HCT116 (cell line): ENCODE measurements at regions not wholly inside any gene's neighbourhood (a gene's known extent, or its start where the extent isn't known, plus 50 kb on each side); places are given as distances from the start of the nearest gene placed in this dataset.

ENCODE experiments used
- ATAC-seq: fragments of 200-7000 bp; cut with Tn5 transposase; 2 replicates; pipeline ENCODE4 v1.9.1; 2020; ENCODE audit warnings: mild to moderate bottlenecking, moderate library complexity
- BruUV-seq: library from RNA; stranded (reverse); fragments of 400-500 nt; replicated peaks from 2 replicates; lab custom pipeline; 2021; lab: Mats Ljungman, UMichigan
- CTCF ChIA-PET: fragments of 300-600 bp; sonication (Branson Sonifier 250); formaldehyde crosslinking; loops from one replicate; lab custom pipeline; 2021; ENCODE audit warnings: antibody characterized with exemption; lab: Charles Lee
- POLR2A ChIA-PET: fragments of 300-600, 350-600 bp; sonication (Branson Sonifier 250); formaldehyde crosslinking; loops from one replicate; lab custom pipeline; 2021; ENCODE audit warnings: antibody characterized with exemption; lab: Charles Lee
- RAD21 ChIA-PET, 2 experiments: fragments of 300-600 bp; sonication (Branson Sonifier 250); formaldehyde crosslinking; loops; one replicate each; lab custom pipeline; 2023; ENCODE audit warnings: low total read pairs in 2 of 2; ENCODE audit not compliant: uncharacterized antibody in 2 of 2, unreplicated experiment in 2 of 2, low non-redundant PET in 1 of 2; lab: Charles Lee
- DNase-seq: peaks from one replicate; pipeline ENCODE4 v3.0.0-alpha.2; 2010; ENCODE audit warnings: low read depth, low spot score
- H2AFZ ChIP-seq: fragments of 200-600 bp; shearing (Covaris generic), sonication (generic); 2 replicates; pipeline ENCODE4 v1.6.1; 2017; ENCODE audit warnings: low read depth, mixed run types, mixed read lengths, antibody characterized with exemption, low read length; ENCODE audit not compliant: poor library complexity, severe bottlenecking
- H3K27ac ChIP-seq: 2 replicates; pipeline ENCODE4 v1.5.1; 2012; ENCODE audit warnings: low read depth, low read length
- H3K27me3 ChIP-seq: fragments of 200-600 bp; sonication (generic); 2 replicates; pipeline ENCODE4 v1.6.1; 2016; ENCODE audit warnings: mixed run types, low read length, mixed read lengths; ENCODE audit not compliant: insufficient read depth
- H3K36me3 ChIP-seq, 2 experiments: fragments of 200-500 bp in 1 of 2; fragments of 200-600 bp in 1 of 2; sonication (Bioruptor generic) in 1 of 2; sonication (generic) in 1 of 2; 2 replicates each; pipeline versions ENCODE4 v1.5.1 to v1.6.1; 2014 to 2016; ENCODE audit warnings: low read length in 2 of 2, inconsistent platforms in 1 of 2, mixed read lengths in 1 of 2, mixed run types in 1 of 2; ENCODE audit not compliant: insufficient read depth in 2 of 2, control insufficient read depth in 1 of 2
- H3K4me1 ChIP-seq, 2 experiments: fragments of 200-600 bp in 1 of 2; sonication (generic) in 1 of 2; 2 replicates each; pipeline versions ENCODE4 v1.5.1 to v1.6.1; 2012 to 2017; ENCODE audit warnings: low read length in 2 of 2, inconsistent platforms in 1 of 2, mild to moderate bottlenecking in 1 of 2, mixed read lengths in 1 of 2, mixed run types in 1 of 2, moderate library complexity in 1 of 2; ENCODE audit not compliant: insufficient read depth in 2 of 2, control insufficient read depth in 1 of 2
- H3K4me2 ChIP-seq: fragments of 200-600 bp; sonication (generic); 2 replicates; pipeline ENCODE4 v1.6.1; 2017; ENCODE audit warnings: mixed run types, low read length, mixed read lengths
- H3K4me3 ChIP-seq, 2 experiments: fragments of 200-600 bp in 1 of 2; sonication (generic) in 1 of 2; replicated peaks in 1 of 2; 2 replicates each; pipeline ENCODE4 v1.5.1; 2011 to 2016; ENCODE audit warnings: low read length in 2 of 2, control low read depth in 1 of 2, low read depth in 1 of 2, mild to moderate bottlenecking in 1 of 2, mixed read lengths in 1 of 2, mixed run types in 1 of 2
- H3K79me2 ChIP-seq: fragments of 200-600 bp; sonication (generic); 2 replicates; pipeline ENCODE4 v1.6.1; 2017; ENCODE audit warnings: mild to moderate bottlenecking, mixed run types, low read length, moderate library complexity, mixed read lengths; ENCODE audit not compliant: insufficient read depth
- H3K9ac ChIP-seq: fragments of 200-600 bp; sonication (generic); 2 replicates; pipeline ENCODE4 v1.6.1; 2016; ENCODE audit warnings: low read length, mixed read lengths
- H3K9me2 ChIP-seq: fragments of 200-600 bp; sonication (generic), shearing (Covaris generic); 2 replicates; pipeline ENCODE4 v1.6.1; 2017; ENCODE audit warnings: mixed run types, mild to moderate bottlenecking, moderate library complexity; ENCODE audit not compliant: insufficient read depth
- H3K9me3 ChIP-seq, 2 experiments: fragments of 200-500 bp in 1 of 2; fragments of 200-600 bp in 1 of 2; sonication (Bioruptor generic) in 1 of 2; sonication (generic) in 1 of 2; 2 replicates each; pipeline ENCODE4 v1.6.1; 2014 to 2017; ENCODE audit warnings: low read length in 2 of 2, mixed read lengths in 2 of 2, inconsistent platforms in 1 of 2, low read depth in 1 of 2, mild to moderate bottlenecking in 1 of 2, mixed run types in 1 of 2, moderate library complexity in 1 of 2; ENCODE audit not compliant: control insufficient read depth in 1 of 2, insufficient read depth in 1 of 2
- H4K20me1 ChIP-seq: fragments of 200-600 bp; sonication (generic), shearing (Covaris generic); 2 replicates; pipeline ENCODE4 v1.6.1; 2017; ENCODE audit warnings: mixed run types, mild to moderate bottlenecking, moderate library complexity; ENCODE audit not compliant: insufficient read depth
- ATF3 ChIP-seq: IDR thresholded peaks from 2 replicates; pipeline ENCODE4 v1.6.1; 2012
- CEBPB ChIP-seq: IDR thresholded peaks from 2 replicates; pipeline ENCODE4 v1.6.1; 2012; ENCODE audit warnings: low read depth
- EGR1 ChIP-seq: IDR thresholded peaks from 2 replicates; pipeline ENCODE4 v1.6.1; 2012; ENCODE audit warnings: low read depth
- EZH2 ChIP-seq: fragments of 200-600 bp; sonication (generic); IDR thresholded peaks from 2 replicates; pipeline ENCODE4 v1.6.1; 2017; ENCODE audit warnings: antibody characterized with exemption, mixed run types
- EZH2phosphoT487 ChIP-seq: fragments of 200-600 bp; IDR thresholded peaks from 2 replicates; pipeline ENCODE4 v1.6.1; 2018; ENCODE audit warnings: antibody characterized with exemption, borderline replicate concordance
- MAX ChIP-seq: IDR thresholded peaks from 2 replicates; pipeline ENCODE4 v1.6.1; 2012
- POLR2A ChIP-seq: IDR thresholded peaks from 2 replicates; pipeline ENCODE4 v1.7.0; 2011; ENCODE audit warnings: borderline replicate concordance; ENCODE audit not compliant: insufficient read depth, insufficient read length; ENCODE audit errors: extremely low read depth
- POLR2AphosphoS5 ChIP-seq: IDR thresholded peaks from 2 replicates; pipeline ENCODE4 v1.6.1; 2011; ENCODE audit warnings: mild to moderate bottlenecking, low read depth, low read length, moderate library complexity
- RAD21 ChIP-seq: IDR thresholded peaks from 2 replicates; pipeline ENCODE4 v1.6.1; 2012; ENCODE audit warnings: low read depth, mild to moderate bottlenecking
- REST ChIP-seq: IDR thresholded peaks from 2 replicates; pipeline ENCODE4 v1.6.1; 2012; ENCODE audit warnings: low read depth
- SIN3A ChIP-seq: IDR thresholded peaks from 2 replicates; pipeline ENCODE4 v1.6.1; 2012; ENCODE audit warnings: low read depth
- SP1 ChIP-seq: IDR thresholded peaks from 2 replicates; pipeline ENCODE4 v1.6.1; 2012; ENCODE audit warnings: low read depth
- TCF7L2 ChIP-seq: IDR thresholded peaks from 2 replicates; pipeline ENCODE4 v1.7.0; 2011; ENCODE audit warnings: borderline replicate concordance, inconsistent platforms; ENCODE audit not compliant: insufficient read depth, insufficient read length; ENCODE audit errors: extremely low read depth
- ZFX ChIP-seq: fragments of 450-650 bp; IDR thresholded peaks from 2 replicates; pipeline ENCODE4 v1.6.1; 2017
- ZNF274 ChIP-seq: fragments of 200-500 bp; sonication (Bioruptor generic); IDR thresholded peaks from 2 replicates; pipeline ENCODE4 v1.6.1; 2014; ENCODE audit warnings: mild to moderate bottlenecking, low read depth, low read length, inconsistent platforms
- intact Hi-C: fragments of 100-400 bp; cut with micrococcal nuclease; formaldehyde crosslinking; loops from 2 replicates; pipeline ENCODE4 v1.10.0; 2022

- CTCF ChIA-PET = no interaction called here
Measured at GRCh38 chr1:96183485-96183884, 538.1 kb upstream of the PTBP2 start.

More at GRCh38 chr1:96183485-96183884, 538.1 kb upstream of the PTBP2 start:
- Histone ChIP-seq H3K9me2 (no peaks in the 10 kb centered on the region), H3K4me1 (no peaks in the 10 kb centered on the region), H3K27ac (no peak overlapping the region), H3K4me3 (no peak overlapping the region), H3K36me3 (no peaks in the 10 kb centered on the region), H3K9ac (no peak overlapping the region), H3K9me3 (no peaks in the 10 kb centered on the region), H4K20me1 (no peaks in the 10 kb centered on the region), H3K79me2 (no peaks in the 10 kb centered on the region), H3K27me3 (no peaks in the 10 kb centered on the region), H3K4me2 (no peak overlapping the region), H2AFZ (no peak overlapping the region)
- no peak for TF ChIP-seq RAD21
- TF ChIP-seq SP1 = no peak
- no peak for TF ChIP-seq SIN3A
- no peak for TF ChIP-seq EZH2
- no peak for TF ChIP-seq EZH2phosphoT487
- TF ChIP-seq ATF3 = no peak
- TF ChIP-seq POLR2A = no peak
- no peak for TF ChIP-seq CEBPB
- TF ChIP-seq EGR1 = no peak
- TF ChIP-seq POLR2AphosphoS5 = no peak
- TF ChIP-seq ZFX = no peak
- no peak for TF ChIP-seq REST
- no peak for TF ChIP-seq MAX
- no peak for TF ChIP-seq ZNF274
- TF ChIP-seq TCF7L2 = no peak
- ChIA-PET RAD21 (no interaction called here), POLR2A (no interaction called here)
- BruUV-seq = no TSS peak
- intact Hi-C loops = no loop called here
- DNase-seq (no peak), ATAC-seq (no peak)
